GM12892 (cell line): ENCODE measurements at regions not wholly inside any gene's neighbourhood (a gene's known extent, or its start where the extent isn't known, plus 50 kb on each side); places are given as distances from the start of the nearest gene placed in this dataset.
"Not testable (repeated sequence)": the region's sequence is repeated elsewhere in the genome, so short reads cannot be mapped to it uniquely, and the experiment has no call there.

Source experiments
- DNase-seq: peaks from one replicate; pipeline ENCODE4 v3.0.0; 2011; ENCODE audit not compliant: insufficient read length
- FAIRE-seq: peaks from 2 replicates; lab custom pipeline; 2011; peaks lifted over from hg19 to GRCh38; lab: Jason Lieb, UNC
- POLR2A ChIP-seq: IDR thresholded peaks from 2 replicates; pipeline ENCODE4 v1.6.1; 2011; ENCODE audit warnings: low read depth, low read length, control low read depth
- POLR2AphosphoS5 ChIP-seq: IDR thresholded peaks from 2 replicates; pipeline ENCODE4 v1.6.1; 2011; ENCODE audit warnings: low read depth, low read length, control low read depth
- TAF1 ChIP-seq: IDR thresholded peaks from 2 replicates; pipeline ENCODE4 v1.6.1; 2011; ENCODE audit warnings: low read depth, mild to moderate bottlenecking, control low read depth, low read length, borderline replicate concordance

DNA sequence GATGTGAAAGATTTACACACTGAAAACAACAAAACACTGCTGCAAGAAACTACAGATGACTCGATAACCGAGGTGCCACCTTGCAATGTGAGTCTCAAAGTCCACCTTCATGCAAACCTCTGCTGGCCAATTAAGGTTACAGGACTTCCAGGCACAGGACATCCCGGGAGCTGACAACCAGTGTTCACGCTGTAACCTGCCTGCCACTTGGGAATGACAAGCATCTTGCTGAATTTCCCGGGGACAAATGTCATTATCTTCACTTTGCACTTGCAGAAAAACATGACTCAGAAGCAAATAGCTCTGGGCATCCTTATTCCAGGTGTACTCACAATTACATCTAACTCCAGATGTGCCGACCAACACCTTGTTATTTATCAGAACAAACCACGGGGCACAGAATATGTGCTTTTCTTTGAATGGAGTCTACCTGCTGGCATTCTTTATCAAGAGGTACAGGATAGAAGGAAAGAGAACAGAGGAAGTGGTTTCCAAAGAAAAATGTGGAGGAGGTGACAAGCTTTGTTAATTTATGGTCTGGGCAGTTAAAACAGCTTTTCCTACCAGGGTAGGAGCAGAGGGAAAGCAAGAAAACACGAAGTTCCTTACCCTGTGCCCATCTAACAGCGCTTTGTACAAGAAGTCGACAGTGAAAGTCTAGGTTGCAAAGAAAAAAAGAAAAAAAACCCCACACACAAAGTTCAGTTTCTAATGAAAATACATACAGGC is 72.3 kb downstream of the SHANK2 start:
- DNase-seq: no peak
- no peak for FAIRE-seq

DNA sequence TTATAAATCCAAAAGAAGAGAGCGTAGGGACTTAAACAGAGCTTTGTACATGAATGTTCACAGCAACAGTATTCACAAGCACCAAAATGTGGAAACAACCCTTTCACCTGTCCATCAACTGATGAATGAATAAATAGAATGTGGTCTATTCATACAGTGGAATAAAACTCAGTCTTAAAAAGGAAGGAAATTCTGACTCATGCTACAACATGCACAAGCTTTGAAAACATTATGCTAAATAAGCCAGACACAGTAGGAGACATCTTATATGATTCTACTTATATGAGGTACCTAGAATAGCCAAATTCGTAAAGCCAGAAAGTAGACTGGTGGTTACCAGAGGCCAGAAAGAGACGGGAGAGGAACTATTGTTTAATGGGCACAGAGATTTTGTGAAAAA is 74.3 kb downstream of the SHANK2 start:
- no peak for FAIRE-seq
- no peak for DNase-seq
- TF ChIP-seq POLR2AphosphoS5 (no peak), POLR2A (no peak), TAF1 (no peak)

More for the DNA sequence above, 72.3 kb downstream of the SHANK2 start:
- TF ChIP-seq POLR2A (no peak), POLR2AphosphoS5 (no peak), TAF1 (no peak)

DNA sequence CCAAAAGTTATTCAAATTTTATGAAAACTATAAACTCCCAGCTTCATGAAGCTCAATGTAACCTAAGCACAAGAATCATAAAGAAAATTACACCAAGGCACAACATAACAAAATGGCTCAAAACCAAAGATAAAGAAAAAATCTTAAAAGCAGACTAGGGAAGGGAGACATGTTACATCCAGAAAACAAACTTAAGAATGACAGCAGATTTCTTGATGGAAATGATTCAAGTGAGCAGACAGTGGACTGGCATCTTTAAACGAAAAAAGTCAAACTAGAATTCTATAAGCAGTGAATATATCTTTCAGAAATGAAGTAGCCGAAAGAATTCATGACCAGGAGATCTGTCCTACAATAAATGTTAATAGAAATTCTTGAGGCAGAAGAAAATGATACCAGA is 75.6 kb downstream of the SHANK2 start:
- TF ChIP-seq TAF1: no peak
- TF ChIP-seq POLR2A: no peak
- no peak for TF ChIP-seq POLR2AphosphoS5
- DNase-seq (no peak), FAIRE-seq (no peak)

DNA sequence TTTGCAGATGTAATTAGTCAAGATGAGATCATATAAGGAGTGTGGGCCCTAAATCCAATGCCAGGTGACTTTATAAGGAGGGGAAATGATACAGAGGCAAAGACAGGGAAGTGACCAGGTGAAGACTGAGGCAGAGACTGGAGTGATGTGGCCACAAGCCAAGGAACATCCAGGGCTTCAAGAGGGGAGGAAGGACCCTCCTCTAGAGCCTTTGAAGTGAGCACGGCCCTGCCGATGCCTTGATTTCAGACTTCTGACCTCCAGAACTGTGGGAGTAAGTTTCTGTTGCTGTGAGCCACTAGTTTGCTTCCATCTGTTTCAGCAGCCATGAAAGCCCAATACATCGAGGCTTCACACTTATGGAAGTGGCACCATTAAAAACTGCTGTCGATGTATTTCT is 78.7 kb downstream of the SHANK2 start:
- FAIRE-seq: no peak
- DNase-seq: no peak
- no peak for TF ChIP-seq POLR2AphosphoS5
- TF ChIP-seq POLR2A: no peak
- no peak for TF ChIP-seq TAF1

DNA sequence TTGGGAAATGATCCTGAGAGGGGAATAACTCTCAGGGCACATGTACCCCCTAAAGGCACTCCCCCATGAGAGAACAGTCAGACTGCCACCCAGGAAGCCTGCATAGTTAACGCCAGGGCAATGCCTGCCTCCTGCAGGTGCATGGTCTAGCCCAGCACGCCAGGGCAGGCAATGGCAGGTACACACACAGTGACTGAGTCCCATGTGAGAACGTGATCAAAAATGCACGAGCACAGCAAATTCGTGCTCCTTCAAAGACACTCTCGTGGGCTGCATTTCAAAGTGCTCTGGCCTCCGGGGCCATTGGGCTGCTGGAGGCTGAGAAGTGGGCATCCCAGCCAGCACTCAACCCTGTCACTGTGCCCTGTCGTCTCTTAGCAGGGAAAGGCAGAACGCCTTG is 79.7 kb downstream of the SHANK2 start:
- no peak for DNase-seq
- FAIRE-seq: no peak
- TF ChIP-seq POLR2A (no peak), TAF1 (no peak), POLR2AphosphoS5 (no peak)

DNA sequence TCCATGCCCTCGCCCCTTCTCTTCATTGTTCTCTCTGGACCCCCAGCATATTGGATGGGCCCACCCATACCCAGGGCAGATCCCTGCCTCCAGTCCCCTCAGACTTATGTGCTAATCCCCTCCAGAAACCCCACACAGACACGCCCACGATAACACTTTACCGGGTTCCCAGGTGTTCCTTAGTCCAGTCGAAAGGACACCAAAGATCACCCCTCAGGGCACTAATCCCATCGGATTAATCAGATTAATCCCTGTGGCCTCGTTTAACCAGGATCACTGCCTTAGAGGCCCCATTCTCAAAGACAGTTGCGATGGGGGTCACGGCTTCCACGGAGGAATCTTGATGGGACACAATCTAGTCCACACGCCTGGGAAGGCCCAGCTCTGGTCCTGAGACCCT is 80.8 kb downstream of the SHANK2 start:
- FAIRE-seq (no peak), DNase-seq (no peak)
- TF ChIP-seq POLR2A: no peak
- no peak for TF ChIP-seq TAF1
- TF ChIP-seq POLR2AphosphoS5: no peak

DNA sequence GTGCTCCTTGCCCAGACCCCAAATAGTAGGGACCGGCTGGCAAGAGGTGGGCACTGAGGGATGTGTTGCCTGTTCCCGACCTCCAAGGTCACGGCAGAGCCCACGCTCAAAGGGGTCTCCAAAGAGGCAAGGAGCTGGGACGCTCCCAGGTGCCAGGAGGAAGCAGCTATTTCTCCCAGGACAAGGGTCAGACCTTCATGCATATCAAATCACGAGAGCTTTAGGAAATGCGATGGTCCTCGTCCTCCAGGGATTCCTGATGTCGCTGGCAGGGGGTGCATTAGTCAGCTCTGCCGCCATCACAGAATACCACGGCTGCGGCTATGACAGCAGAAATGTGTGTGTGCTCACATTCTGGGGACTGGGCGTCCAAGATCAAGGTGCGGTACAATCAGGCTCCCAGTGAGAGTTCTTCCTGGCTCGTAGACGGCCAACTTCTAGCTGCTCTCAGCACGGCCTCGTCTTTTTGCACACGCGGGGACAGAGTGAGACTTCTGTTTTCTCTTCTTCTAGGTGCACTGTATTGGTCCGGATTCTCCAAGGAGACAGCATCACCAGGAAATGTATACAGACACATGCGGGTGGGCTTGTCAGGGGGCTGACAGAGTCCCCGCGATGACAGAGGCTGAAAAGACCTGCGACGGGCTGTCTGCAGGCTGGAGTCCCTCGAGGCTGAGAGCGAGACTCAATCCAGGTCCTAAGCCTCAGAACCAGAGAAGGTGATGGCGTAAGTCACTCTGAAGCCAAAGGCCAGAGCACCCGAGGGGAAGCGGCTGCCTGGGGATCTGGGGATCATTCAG is 81.6 kb downstream of the SHANK2 start:
- TF ChIP-seq POLR2AphosphoS5 (no peak), POLR2A (no peak), TAF1 (no peak)
- FAIRE-seq (no peak), DNase-seq (no peak)

DNA sequence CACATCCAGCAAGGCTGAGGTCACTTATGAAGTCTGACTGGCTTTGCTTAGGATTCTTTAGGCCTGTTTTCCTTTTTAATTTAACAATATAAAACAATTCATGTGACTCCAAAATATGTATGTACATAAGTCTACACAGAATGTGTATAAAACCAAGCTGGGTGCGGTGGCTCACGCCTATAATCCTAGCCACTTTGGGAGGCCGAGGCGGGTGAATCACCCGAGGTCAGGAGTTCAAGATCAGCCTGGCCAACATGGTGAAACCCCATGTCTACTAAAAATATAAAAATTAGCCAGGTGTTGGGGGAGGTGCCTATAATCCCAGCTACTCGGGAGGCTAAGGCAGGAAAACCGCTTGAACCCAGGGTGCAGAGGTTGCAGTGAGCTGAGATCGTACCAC is 83.1 kb downstream of the SHANK2 start:
- TF ChIP-seq POLR2AphosphoS5: no peak
- TF ChIP-seq POLR2A: no peak
- TF ChIP-seq TAF1: no peak
- FAIRE-seq: no peak
- DNase-seq: no peak

DNA sequence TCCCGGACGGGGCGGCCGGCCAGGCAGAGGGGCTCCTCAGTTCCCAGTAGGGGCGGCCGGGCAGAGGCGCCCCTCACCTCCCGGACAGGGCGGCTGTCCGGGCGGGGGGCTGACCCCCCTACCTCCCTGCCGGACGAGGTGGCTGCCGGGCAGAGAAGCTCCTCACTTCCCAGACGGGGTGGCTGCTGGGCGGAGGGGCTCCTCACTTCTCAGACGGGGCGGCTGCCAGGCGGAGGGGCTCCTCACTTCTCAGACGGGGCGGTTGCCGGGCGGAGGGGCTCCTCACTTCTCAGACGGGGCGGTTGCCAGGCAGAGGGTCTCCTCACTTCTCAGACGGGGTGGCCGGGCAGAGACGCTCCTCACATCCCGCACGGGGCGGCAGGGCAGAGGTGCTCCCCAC is 84.6 kb downstream of the SHANK2 start:
- FAIRE-seq, DNase-seq: not testable (repeated sequence)

DNA sequence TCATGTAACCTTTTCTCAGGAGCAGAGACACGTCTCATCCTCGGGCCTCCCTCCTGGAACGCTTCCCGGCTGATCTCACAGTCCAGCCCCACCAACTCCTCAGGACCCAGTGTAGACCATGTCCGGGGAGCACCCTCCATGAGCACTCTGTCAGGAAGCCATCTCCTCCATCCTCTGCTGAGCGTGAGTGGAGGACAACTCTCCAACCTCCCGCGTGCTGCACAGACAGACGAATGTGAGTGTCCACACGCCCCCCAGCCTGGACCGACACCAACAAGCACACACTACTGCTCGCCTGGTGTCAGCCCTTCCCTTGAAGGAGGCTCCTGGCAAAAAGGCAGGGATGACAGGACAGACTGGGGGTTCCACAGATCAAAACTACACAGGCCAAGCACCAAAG is 86.6 kb downstream of the SHANK2 start:
- no peak for TF ChIP-seq POLR2A
- no peak for TF ChIP-seq POLR2AphosphoS5
- no peak for TF ChIP-seq TAF1
- no peak for FAIRE-seq
- DNase-seq: no peak

DNA sequence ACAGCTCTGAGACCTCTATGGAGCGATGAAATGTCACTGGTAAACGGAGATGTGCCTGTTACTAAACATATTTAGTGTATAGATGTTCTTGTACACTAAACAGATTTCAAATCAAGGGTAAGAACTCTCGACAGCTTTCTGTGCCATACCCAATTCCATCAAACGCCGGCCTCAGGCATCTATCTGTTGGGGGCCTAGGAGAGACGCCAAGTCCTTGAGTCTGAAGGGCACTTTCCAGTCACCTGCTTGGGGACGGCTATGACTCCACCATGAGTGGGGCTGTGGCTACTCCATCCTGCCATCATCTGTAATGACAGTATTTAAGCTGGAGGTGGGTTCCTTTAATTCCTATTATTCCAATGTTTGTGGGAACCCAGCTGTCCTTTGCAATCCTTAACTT is 87.8 kb downstream of the SHANK2 start:
- no peak for DNase-seq
- TF ChIP-seq POLR2A (no peak), TAF1 (no peak), POLR2AphosphoS5 (no peak)
- no peak for FAIRE-seq

DNA sequence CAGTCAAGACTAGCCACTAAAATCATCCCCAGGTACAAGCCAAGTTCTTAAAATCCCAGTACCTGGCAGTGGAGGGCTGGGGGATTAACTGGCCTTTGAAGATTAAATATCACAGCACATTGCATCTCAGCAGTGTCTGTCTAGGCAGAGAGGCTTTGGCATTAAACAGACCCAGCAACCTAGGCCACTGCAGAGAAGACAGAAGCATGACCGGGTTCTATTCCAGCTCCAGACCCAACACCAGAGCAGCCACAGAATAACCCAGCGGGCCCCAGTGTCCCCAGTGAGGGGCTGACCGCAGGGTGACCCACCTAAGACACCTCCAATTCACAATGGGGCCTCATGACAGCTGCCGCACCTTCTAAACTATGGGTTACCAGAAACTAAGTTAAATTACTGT is 88.2 kb downstream of the SHANK2 start:
- no peak for TF ChIP-seq POLR2AphosphoS5
- no peak for TF ChIP-seq POLR2A
- no peak for TF ChIP-seq TAF1
- DNase-seq (no peak), FAIRE-seq (no peak)

DNA sequence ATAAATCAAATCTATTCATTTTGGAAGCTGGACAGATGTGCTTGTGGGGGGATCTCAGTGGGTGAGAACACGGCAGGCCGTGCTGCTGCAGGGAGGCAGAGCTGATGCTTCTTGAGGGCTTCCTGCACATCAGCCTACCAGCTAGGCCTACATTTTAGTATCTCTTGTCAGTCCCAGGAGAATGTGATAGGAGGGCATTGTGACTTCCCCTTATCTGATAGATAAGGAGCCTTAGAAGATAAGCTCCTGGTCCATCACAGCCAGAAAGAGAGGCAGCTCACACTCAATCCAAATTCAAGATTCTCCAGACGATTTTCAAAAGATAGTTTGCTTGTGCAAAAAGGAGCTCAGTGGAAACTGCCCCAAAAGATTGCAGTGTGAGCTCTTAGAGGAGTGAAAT is 89.0 kb downstream of the SHANK2 start:
- no peak for TF ChIP-seq POLR2AphosphoS5
- no peak for TF ChIP-seq TAF1
- TF ChIP-seq POLR2A: no peak
- no peak for FAIRE-seq
- no peak for DNase-seq
